Activated naive CD4-positive, alpha-beta T cell treated with anti-CD3 and anti-CD28 coated beads, Interleukin-2, amount 50 U/mL, for 72 hours (primary cell): ENCODE measurements at regions not wholly inside any gene's neighbourhood (a gene's known extent, or its start where the extent isn't known, plus 50 kb on each side); places are given as distances from the start of the nearest gene placed in this dataset.
A peak's percentile ranks its signal among the peaks of the same experiment; 100 is the strongest.
"Not testable (repeated sequence)": the region's sequence is repeated elsewhere in the genome, so short reads cannot be mapped to it uniquely, and the experiment has no call there.

Source experiments
- ATAC-seq, 2 donors: fragments of 150-1000 bp; cut with Tn5 transposase; 2 replicates each; pipeline ENCODE4 v1.10.0; 2021; ENCODE audit warnings: mild to moderate bottlenecking in 2 of 2, moderate library complexity in 2 of 2
- DNase-seq, 2 donors: peaks; one replicate each; pipeline ENCODE4 v3.0.0; 2021 to 2022; ENCODE audit warnings: low spot score in 2 of 2
- H3K27ac Mint-ChIP-seq, 2 donors: one replicate each; pipeline ENCODE4 v1.8.0; 2022; ENCODE audit warnings: mild to moderate bottlenecking in 2 of 2, mixed read lengths in 2 of 2
- H3K36me3 Mint-ChIP-seq, 2 donors: one replicate each; pipeline ENCODE4 v1.8.0; 2022; ENCODE audit warnings: mixed read lengths in 2 of 2
- H3K9me3 Mint-ChIP-seq, 2 donors: one replicate each; pipeline ENCODE4 v1.8.0; 2022; ENCODE audit warnings: mixed read lengths in 2 of 2

DNA sequence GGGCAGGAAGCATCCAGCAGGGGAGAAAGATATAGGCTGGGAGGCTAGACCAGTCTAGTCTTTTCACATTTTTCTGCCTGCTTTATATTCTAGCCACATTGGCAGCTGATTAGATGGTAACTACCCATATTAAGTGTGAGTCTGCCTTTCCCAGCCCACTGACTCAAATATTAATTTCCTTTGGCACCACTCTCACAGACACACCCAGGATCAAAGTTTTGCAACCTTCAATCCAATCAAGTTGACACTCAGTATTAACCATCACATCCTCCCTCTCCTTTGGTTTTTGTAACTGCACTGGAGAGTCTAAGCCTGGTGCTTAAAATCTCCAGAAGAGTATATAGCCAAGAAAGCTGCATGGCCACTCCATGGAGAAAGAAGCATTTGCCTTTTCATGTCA, 560.4 kb downstream of the GRXCR1 start:
- H3K36me3 Mint-ChIP-seq = no peaks in the 10 kb centered on the region
- peak overlapping the region in 1 of 2 donors; percentile 1 for H3K27ac Mint-ChIP-seq
- DNase-seq = no peak
- ATAC-seq = peak; percentile 74 to 76
- H3K9me3 Mint-ChIP-seq = peaks cover 0 to 5% of the 10 kb centered on the region in 2 donors

DNA sequence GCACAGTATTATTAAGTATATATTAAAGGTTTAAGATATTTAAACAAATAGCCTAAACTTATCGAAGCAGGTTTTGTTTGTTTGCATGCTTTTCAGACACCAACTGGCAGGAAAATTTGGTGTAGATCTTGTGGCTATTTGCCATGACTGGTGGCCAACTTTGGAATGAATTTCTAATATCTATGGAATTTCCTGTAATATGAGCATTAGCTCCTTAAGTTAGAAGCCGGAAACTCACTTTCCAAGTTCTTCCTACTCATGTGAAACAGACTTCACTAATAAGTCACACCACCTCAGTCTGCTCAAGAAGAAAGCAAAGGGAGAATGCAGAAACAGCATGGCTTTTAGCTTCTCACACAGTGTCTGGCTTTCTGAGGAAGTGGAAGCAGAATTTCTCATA, 563.9 kb downstream of the GRXCR1 start:
- H3K36me3 Mint-ChIP-seq = no peaks in the 10 kb centered on the region
- ATAC-seq (no peak), DNase-seq (no peak)
- peaks cover 0 to 4% of the 10 kb centered on the region in 2 donors for H3K9me3 Mint-ChIP-seq
- no peak overlapping the region for H3K27ac Mint-ChIP-seq

DNA sequence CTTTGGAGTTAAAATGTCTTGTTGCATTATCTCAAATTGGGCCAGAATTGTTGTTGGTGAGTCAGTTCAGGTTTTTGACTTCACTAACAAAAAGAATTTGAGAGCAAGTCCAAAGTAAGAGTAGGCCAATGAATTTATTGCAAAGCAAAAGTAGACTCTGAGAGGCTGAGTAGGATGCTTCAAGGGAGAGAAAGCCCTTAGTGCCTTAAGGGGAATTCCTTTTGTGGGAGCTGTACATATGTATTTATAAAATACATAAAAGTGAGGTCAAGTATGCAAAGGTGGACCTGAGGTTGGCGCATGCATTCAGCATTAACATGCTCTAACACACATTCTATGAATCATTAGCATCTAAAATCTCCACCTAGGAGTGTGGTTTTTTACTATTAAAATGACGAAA, 565.4 kb downstream of the GRXCR1 start:
- no peaks in the 10 kb centered on the region for H3K36me3 Mint-ChIP-seq
- H3K27ac Mint-ChIP-seq = no peak overlapping the region
- DNase-seq (no peak), ATAC-seq (no peak)
- H3K9me3 Mint-ChIP-seq = peaks cover 0 to 4% of the 10 kb centered on the region in 2 donors

DNA sequence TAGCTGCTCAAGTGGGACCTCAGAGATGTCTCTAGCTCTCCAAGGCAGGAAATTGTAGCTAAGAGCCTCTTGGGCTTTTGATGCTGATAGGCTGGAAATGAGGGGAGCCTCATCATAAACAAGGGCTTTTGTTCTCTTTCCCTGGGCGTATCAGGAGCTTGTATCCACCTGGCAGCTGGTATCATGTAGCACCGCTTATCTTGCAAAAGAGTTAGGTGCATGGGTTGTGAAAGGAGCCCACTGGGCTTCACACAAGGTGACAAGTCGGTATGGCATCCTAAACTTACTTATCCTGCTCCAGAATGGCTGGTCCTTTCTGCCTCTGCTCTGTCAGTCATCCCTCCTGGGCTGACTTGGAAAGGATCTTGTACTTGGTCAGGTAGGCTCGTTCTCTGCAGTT, 565.8 kb downstream of the GRXCR1 start:
- Mint-ChIP-seq H3K27ac (no peak overlapping the region), H3K9me3 (peaks cover 0 to 4% of the 10 kb centered on the region in 2 donors), H3K36me3 (no peaks in the 10 kb centered on the region)
- no peak for ATAC-seq
- no peak for DNase-seq

DNA sequence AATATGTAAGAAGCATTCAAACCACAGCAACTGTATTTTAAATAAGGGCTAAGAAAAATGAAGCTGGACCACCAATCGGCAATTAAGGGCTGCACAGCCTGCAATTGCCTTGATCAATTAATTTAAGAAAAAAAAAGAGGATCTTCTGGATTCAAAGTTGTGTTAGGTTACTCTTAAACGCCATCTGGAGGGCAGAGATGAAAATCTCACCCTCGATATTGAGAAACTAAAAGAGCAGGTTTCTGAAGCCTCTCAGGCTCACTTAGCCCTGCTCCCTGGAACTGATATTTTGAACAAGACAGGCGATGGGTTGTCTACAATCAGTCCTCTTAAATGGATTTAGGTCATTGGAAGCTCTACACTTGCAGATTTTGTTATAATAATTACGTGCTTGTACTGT, 579.4 kb downstream of the GRXCR1 start:
- no peaks in the 10 kb centered on the region for H3K36me3 Mint-ChIP-seq
- H3K27ac Mint-ChIP-seq = no peak overlapping the region
- H3K9me3 Mint-ChIP-seq = peaks cover 43 to 59% of the 10 kb centered on the region in 2 donors
- ATAC-seq = no peak
- DNase-seq = no peak

DNA sequence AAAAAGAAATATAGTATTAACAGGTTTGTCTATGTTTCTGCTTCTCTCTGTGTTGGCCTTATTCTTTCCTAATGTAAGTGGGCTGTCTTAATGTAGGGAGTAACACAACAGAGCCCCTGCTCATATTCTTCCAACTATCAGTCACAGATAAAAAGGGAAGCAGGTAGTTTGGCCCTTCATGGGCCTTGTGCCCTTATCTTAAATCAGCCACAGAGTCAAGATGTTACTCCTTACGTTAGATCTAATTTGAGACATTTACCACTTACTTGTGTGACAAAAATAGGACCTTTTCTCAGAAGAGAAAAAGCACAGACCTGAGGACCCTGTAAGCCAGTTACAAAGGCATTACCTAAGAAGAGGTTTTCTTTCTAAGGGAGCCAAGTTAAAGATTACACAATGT, 589.0 kb downstream of the GRXCR1 start:
- no peak for DNase-seq
- H3K36me3 Mint-ChIP-seq = no peaks in the 10 kb centered on the region
- ATAC-seq = no peak
- H3K27ac Mint-ChIP-seq = no peak overlapping the region
- H3K9me3 Mint-ChIP-seq = peaks cover 11 to 18% of the 10 kb centered on the region in 2 donors

DNA sequence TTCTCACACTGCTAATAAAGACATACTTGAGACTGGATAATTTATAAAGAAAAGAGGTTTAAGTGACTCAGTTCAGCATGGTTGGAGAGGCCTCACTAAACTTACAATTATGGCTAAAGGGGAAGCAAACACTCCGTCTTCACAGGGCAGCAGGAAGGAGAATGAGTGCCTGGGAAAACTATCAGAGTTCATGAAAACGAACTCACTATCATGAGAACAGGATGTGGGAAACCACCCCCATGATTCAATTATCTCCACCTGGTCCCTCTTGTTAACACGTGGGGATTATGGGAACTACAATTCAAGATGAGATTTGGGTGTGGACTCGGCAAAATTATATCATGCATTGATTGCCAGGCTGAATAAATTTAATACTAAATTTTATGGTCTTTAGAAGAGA, 592.7 kb downstream of the GRXCR1 start:
- Mint-ChIP-seq H3K9me3 (peaks cover 12 to 17% of the 10 kb centered on the region in 2 donors), H3K36me3 (peaks cover 0 to 4% of the 10 kb centered on the region in 2 donors), H3K27ac (peak overlapping the region in 1 of 2 donors; percentile 57)
- ATAC-seq (no peak), DNase-seq (no peak)

DNA sequence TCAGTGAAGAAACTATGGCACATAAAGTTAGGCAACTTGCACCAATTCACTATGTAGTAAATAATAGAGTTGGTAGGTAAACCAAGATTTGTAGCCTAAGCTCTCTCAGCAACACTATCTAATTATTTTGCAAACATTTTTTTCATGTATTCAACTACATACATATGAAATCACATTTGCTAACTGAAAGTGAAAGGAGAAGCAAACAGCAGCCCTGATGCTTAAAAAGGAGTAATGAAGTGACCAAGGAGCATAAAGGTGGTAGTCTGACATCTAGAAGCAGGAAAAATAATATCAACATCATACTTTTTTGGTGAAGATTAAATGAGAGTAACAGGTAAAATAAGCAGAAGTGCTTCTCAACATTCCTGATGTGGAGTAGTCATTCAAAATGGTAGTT, 603.7 kb downstream of the GRXCR1 start:
- no peaks in the 10 kb centered on the region for H3K36me3 Mint-ChIP-seq
- no peak overlapping the region for H3K27ac Mint-ChIP-seq
- DNase-seq (no peak), ATAC-seq (no peak)
- peaks cover 11 to 15% of the 10 kb centered on the region in 2 donors for H3K9me3 Mint-ChIP-seq

DNA sequence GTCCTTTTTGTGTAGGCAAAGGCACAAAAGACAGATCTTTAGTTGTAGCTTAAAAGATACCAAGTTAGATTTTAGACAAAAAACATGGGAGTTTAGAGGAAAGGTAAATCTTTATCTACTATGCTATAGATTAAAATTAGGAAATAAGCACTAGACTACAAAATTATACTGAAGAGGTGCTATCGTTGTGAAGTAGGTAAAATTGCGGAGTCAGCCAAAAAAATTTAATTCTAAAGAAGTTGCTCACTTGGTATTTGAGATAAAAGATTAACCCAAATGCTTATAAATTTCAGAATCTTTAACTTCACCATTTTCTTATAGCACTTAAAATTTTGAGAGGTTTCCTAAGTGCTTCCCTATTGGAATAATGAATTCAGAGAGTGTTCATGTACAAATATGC, 604.1 kb downstream of the GRXCR1 start:
- no peaks in the 10 kb centered on the region for H3K36me3 Mint-ChIP-seq
- DNase-seq (no peak), ATAC-seq (no peak)
- H3K27ac Mint-ChIP-seq = no peak overlapping the region
- peaks cover 11 to 15% of the 10 kb centered on the region in 2 donors for H3K9me3 Mint-ChIP-seq

DNA sequence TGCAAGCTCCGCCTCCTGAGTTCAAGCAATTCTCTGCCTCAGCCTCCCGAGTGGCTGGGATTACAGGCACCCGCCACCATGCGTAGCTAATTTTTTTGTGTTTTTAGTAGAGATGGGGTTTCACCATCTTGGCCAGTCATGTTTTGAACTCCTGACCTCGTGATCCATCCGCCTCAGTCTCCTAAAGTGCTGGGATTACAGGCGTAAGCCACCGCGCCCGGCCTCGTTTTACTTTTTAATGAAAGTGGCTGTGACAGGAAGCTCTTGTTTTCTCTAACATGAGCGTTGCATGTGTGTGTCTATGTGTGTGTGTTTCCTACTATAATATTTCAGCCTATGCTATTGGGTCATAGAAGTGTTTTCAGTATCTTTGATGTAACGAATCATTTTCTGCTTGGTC, 613.3 kb downstream of the GRXCR1 start:
- DNase-seq, ATAC-seq, H3K27ac Mint-ChIP-seq, H3K36me3 Mint-ChIP-seq: not testable (repeated sequence)
- H3K9me3 Mint-ChIP-seq = peaks cover 12 to 31% of the 10 kb centered on the region in 2 donors

DNA sequence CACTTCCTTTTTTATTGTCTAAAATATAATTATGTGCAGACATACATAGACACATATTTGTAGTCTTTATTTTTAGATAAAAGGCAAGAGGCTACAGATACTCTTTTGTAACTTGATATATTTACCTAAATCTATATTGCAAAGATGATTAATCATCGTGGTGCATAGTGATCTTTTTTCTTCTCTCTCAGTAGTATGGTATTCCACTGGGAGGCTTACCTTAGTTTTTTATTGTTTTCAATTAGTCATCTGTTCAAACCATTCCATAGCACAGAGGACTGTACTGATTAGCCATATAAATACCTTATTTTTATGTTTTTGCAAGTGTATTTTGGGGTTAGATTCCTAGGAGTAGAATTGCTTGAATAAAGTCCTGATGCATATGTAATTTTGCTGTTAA, 619.7 kb downstream of the GRXCR1 start:
- no peak for DNase-seq
- peaks cover 13 to 21% of the 10 kb centered on the region in 2 donors for H3K9me3 Mint-ChIP-seq
- H3K27ac Mint-ChIP-seq = no peak overlapping the region
- ATAC-seq = no peak
- peaks cover 0 to 7% of the 10 kb centered on the region in 2 donors for H3K36me3 Mint-ChIP-seq

DNA sequence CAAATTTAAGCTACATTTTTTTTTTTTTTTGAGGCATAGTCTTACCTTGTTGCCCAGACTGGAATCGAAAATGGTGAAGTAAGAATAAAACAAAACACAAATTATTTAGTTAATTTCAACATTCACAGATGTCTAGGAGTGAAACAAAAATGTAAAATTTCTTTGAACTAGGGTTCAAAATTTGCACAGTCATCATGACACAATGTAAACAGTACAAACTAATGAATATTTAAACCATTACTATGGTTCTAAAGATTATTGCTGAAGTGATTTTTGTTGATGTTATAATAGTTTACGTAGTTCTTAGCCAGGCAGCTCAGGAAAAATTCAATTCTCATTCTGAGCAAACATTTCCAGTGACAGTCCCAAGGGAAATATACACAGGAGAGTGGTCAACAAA, 633.1 kb downstream of the GRXCR1 start:
- Mint-ChIP-seq H3K27ac (no peak overlapping the region), H3K9me3 (peaks cover 0 to 7% of the 10 kb centered on the region in 2 donors), H3K36me3 (no peaks in the 10 kb centered on the region)
- DNase-seq = no peak
- no peak for ATAC-seq

DNA sequence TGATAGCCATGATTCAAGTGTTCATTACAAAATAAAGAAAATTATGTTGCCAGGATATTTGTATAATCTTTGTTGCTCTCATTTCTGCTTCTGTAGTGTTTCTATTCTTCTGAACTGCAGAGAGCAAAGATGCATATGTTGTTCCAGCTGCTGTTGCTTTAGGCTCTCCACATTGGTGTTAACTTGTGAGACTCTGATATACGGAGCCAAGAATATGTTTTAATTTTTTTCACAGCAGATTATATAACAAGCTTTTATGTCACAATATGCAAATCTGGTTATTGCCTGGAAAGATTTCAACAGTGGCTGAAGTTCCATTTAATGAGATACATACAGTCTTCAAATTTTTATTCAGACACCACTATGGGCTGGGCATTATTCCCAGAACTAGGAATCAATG, 655.0 kb downstream of the GRXCR1 start:
- Mint-ChIP-seq H3K27ac (no peak overlapping the region), H3K9me3 (peaks cover 20 to 25% of the 10 kb centered on the region in 2 donors), H3K36me3 (no peaks in the 10 kb centered on the region)
- no peak for ATAC-seq
- DNase-seq = no peak

DNA sequence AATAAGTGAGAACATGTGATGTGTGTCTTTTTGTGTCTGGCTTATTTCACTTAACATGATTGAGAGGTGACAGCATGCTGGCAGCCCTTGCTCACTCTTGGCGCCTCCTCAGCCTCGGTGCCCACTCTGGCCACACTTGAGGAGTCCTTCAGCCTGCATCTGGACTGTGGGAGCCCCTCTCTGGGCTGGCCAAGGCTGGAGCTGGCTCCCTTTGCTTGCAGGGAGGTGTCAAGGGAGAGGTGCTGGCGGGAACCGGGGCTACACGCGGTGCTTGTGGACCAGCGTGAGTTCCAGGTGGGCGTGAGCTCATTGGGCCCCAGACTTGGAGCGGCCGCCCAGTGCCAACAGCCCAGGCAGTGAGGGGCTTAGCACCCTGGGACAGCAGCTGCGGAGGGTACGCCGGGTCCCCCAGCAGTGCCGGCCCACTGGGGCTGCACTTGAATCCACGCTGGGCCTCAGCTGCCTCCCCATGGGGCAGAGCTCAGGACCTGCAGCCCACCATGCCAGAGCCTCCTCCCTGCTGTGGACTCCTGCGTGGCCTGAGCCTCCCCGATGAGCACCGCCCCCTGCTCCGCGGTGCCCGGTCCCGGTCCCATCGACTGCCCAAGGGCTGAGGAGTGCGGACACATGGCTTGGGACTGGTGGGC, 658.6 kb downstream of the GRXCR1 start:
- no peak for ATAC-seq
- Mint-ChIP-seq H3K27ac (no peak overlapping the region), H3K9me3 (peaks cover 28 to 34% of the 10 kb centered on the region in 2 donors), H3K36me3 (no peaks in the 10 kb centered on the region)
- DNase-seq = no peak

DNA sequence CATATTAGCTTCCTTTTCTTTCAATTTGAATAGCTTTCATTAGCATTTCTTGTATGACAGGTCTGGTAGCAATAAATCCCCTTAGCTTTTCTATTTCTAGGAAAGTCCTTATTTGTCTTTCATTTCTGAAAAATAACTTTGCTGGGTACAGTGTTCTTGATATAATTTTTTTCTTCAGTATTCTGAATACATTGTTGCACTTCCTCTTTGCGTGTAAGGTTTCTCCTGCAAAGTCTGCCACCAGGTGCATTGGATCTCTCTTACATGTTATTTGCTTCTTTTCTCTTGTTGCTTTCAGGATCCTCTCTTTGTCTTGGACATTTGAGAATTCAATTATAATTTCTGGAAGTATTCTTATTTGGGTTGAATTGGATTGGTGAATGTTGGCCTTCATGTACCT, 663.7 kb downstream of the GRXCR1 start:
- no peak for ATAC-seq
- DNase-seq = no peak
- no peak overlapping the region for H3K27ac Mint-ChIP-seq
- H3K36me3 Mint-ChIP-seq = no peaks in the 10 kb centered on the region
- peaks cover 11 to 20% of the 10 kb centered on the region in 2 donors for H3K9me3 Mint-ChIP-seq

DNA sequence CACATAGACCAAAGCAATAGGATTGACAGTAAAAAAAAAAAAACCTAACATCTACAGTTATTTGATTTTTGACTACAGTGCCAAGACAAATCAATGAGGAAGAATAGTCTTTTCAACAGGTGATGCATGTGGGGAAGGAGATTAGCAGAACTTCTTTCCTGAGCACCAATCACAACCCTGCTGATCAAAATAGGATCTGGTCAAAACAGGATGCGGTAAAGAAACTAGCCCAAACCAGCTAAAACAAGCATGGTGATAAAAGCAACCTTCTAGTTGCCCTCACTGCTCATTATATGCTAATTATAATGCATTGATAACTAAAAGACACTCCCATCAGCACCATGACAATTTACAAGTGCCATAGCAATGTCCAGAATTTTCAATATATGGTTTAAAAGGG, 667.5 kb downstream of the GRXCR1 start:
- Mint-ChIP-seq H3K36me3 (no peaks in the 10 kb centered on the region), H3K27ac (no peak overlapping the region), H3K9me3 (peaks cover 7% of the 10 kb centered on the region in 2 donors)
- DNase-seq (no peak), ATAC-seq (no peak)

DNA sequence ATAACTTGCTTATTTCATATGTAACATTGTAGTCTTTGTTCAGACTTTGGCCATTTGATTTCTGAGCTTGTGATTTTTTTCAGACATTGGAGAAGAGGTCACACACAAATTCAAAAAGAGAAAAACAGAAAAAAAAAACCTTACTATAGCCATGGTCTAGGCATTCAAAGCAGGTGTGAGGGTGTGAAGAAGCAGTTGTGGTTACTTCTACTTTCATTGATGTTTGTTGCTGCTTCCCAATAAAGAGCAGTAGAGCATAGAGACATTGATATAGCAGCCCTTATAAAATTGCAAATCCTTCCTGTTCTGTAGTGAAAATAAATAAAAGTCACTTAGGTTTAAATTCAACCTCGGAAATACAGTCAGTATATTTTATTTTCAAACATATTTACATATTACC, 671.6 kb downstream of the GRXCR1 start:
- no peak for ATAC-seq
- no peak overlapping the region for H3K27ac Mint-ChIP-seq
- DNase-seq = no peak
- H3K9me3 Mint-ChIP-seq = peaks cover 7 to 8% of the 10 kb centered on the region in 2 donors
- no peaks in the 10 kb centered on the region for H3K36me3 Mint-ChIP-seq

DNA sequence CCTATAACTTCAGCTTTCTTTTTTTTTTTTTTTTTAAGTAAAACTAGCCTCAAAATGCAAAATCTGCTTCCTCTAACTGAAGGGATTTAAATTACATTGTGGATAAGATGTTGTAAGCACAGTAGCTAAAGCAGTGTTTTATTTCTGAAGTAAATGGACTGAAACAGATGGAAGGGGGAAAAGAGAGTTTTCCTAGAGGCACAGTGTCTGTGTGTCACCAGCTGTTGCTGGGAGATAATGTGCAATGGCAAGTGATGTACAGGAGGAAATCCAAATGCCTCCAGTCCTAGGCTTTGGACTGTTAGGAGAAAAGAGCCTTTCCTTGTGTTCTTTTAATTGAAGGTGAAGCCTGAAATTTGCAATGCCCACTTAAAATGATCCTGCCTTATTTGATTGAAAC, 672.1 kb downstream of the GRXCR1 start:
- H3K27ac Mint-ChIP-seq = no peak overlapping the region
- no peak for ATAC-seq

More for the DNA sequence above, 672.1 kb downstream of the GRXCR1 start:
- H3K36me3 Mint-ChIP-seq = no peaks in the 10 kb centered on the region
- H3K9me3 Mint-ChIP-seq = peaks cover 7 to 8% of the 10 kb centered on the region in 2 donors
- DNase-seq = no peak
